ENCODE measurements at regions not wholly inside any gene's neighbourhood (a gene's known extent, or its start where the extent isn't known, plus 50 kb on each side); places are given as distances from the start of the nearest gene placed in this dataset.

- ChIA-PET CTCF (ENCODE audit: low intra/inter-chr PET ratio, low total read pairs) (no interaction called here), POLR2A (no interaction called here)
- Histone ChIP-seq H3K4me2 (ENCODE audit: low read depth, low read length) (peak overlapping the region; percentile 34; the same call in 1 of the 2 replicates), H4K20me1 (ENCODE audit: insufficient read depth, low read length) (no peaks in the 10 kb centered on the region), H3K9me3 (ENCODE audit: low read length) (no peaks in the 10 kb centered on the region), H3K9ac (ENCODE audit: insufficient read depth, low read depth, low read length) (no peak overlapping the region), H3K36me3 (replicated peaks in 1 of 2; ENCODE audit: control insufficient read depth in 1 of 2, insufficient read depth in 2 of 2, low read length in 2 of 2) (no peaks in the 10 kb centered on the region), H3K79me2 (ENCODE audit: insufficient read depth, low read length) (no peaks in the 10 kb centered on the region), H3K27ac (ENCODE audit: extremely low read length, insufficient read depth, low read length) (no peak overlapping the region), H3K27me3 (ENCODE audit: control insufficient read depth in 1 of 2, insufficient read depth in 2 of 2, low read length in 2 of 2) (no peaks in the 10 kb centered on the region), H3K4me1 (ENCODE audit: insufficient read depth, low read length) (peaks cover 35% of the 10 kb centered on the region), H2AFZ (ENCODE audit: low read length) (no peak overlapping the region), H3K4me3 (replicated peaks in 1 of 3; ENCODE audit: insufficient read depth in 1 of 3, low read depth in 2 of 3, low read length in 3 of 3) (no peak overlapping the region)
- peak; percentile 2 for DNase-seq (ENCODE audit: low spot score)
- no TSS peak for BruUV-seq (replicated peaks)
- WGBS (ENCODE audit: low lambda C conversion rate): 0% methylated on average over 9 of the region's 10 CpGs
- TF ChIP-seq ESRRA (CRISPR knock-in tag; IDR thresholded peaks at IDR 0.05; ENCODE audit: low read depth) (no peak), TCF7 (IDR thresholded peaks at IDR 0.05; ENCODE audit: low read depth) (no peak), MAFF (IDR thresholded peaks at IDR 0.05; ENCODE audit: low read depth, low read length) (peak; percentile 1; the same call in 1 of the 2 replicates), RARA (CRISPR knock-in tag; IDR thresholded peaks at IDR 0.05) (peak; percentile 35; the same call in 1 of the 2 replicates), KDM6A (CRISPR knock-in tag; IDR thresholded peaks at IDR 0.05; ENCODE audit: low read depth) (0 out of 2 replicates have a peak, but pooled peaks have one; percentile 5), ZNF687 (CRISPR knock-in tag; IDR thresholded peaks at IDR 0.05) (peak; percentile 26; the same call in 1 of the 2 replicates), SALL1 (CRISPR knock-in tag; IDR thresholded peaks at IDR 0.05) (peak; percentile 23; the same call in 1 of the 2 replicates)
- TF ChIP-seq, protein P1, sequence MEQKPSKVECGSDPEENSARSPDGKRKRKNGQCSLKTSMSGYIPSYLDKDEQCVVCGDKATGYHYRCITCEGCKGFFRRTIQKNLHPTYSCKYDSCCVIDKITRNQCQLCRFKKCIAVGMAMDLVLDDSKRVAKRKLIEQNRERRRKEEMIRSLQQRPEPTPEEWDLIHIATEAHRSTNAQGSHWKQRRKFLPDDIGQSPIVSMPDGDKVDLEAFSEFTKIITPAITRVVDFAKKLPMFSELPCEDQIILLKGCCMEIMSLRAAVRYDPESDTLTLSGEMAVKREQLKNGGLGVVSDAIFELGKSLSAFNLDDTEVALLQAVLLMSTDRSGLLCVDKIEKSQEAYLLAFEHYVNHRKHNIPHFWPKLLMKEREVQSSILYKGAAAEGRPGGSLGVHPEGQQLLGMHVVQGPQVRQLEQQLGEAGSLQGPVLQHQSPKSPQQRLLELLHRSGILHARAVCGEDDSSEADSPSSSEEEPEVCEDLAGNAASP (CRISPR knock-in tag; IDR thresholded peaks at IDR 0.05; ENCODE audit: borderline replicate concordance): no peak
- TF ChIP-seq, protein P2, sequence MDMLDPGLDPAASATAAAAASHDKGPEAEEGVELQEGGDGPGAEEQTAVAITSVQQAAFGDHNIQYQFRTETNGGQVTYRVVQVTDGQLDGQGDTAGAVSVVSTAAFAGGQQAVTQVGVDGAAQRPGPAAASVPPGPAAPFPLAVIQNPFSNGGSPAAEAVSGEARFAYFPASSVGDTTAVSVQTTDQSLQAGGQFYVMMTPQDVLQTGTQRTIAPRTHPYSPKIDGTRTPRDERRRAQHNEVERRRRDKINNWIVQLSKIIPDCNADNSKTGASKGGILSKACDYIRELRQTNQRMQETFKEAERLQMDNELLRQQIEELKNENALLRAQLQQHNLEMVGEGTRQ (IDR thresholded peaks at IDR 0.05; ENCODE audit: low read depth, low read length): peak; percentile 59; the same call in 1 of the 2 replicates
- TF ChIP-seq, protein P2 (CRISPR knock-in tag; IDR thresholded peaks at IDR 0.05; ENCODE audit: borderline replicate concordance): no peak
- FAIRE-seq: no peak
- intact Hi-C loops (cut with micrococcal nuclease; ENCODE audit: unreplicated experiment) (no loop called here), in situ Hi-C loops (cut with HindIII; ENCODE audit: extremely low pct_ligation_motif_present, low pct_unique_long_range_greater_than_20kb) (no loop called here)
- ATAC-seq: peak; percentile 68
Observed at GRCh38 chr13:44107357-44108121, 227.8 kb downstream of the LACC1 start.
